ENCODE measurements at regions not wholly inside any gene's neighbourhood (a gene's known extent, or its start where the extent isn't known, plus 50 kb on each side); places are given as distances from the start of the nearest gene placed in this dataset.
A peak's percentile ranks its signal among the peaks of the same experiment; 100 is the strongest.

DNA sequence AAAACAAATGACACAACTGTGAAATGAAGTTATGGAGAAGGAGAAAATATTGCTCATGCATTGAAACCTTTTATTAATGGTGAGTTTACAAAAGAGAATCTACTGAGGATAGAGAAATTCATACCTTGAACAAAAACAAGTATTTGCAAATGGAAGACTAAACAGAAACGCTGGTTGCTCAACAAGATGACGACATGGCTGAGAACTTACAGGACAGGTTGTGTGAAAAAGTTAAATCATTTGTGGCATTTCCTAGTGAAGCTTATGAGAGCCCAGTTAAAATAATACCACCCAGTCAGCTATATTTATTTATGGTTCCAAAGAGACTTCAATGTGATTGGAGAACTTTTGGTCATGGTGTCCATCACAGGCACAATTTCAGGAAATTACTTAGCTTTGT is 148.6 kb upstream of the PKDCC start:
- H3K27me3 Mint-ChIP-seq (ENCODE audit: low read depth) = no peaks in the 10 kb centered on the region

DNA sequence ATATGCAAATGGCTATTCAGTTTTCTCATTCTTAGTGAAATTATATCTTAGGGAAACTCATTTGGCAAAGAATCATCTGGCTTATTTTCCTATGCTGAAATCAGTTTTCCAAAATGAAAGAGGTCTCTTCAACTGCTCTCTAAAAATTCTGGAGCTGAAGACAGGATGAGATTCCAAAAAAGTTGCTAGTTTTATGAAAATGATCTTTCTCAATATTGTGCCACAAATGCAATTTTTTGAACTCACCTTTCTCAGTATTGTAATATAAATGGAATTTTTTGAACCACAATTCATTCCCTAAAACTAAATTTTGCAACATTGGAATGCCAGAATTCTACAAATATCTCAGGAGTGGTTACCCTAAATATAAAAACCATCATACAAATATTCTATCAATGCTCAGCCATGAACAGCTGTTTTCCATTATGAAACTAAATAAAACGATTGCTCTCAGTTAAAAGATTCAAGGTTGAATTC is 147.7 kb upstream of the PKDCC start:
- TF ChIP-seq, protein P1, sequence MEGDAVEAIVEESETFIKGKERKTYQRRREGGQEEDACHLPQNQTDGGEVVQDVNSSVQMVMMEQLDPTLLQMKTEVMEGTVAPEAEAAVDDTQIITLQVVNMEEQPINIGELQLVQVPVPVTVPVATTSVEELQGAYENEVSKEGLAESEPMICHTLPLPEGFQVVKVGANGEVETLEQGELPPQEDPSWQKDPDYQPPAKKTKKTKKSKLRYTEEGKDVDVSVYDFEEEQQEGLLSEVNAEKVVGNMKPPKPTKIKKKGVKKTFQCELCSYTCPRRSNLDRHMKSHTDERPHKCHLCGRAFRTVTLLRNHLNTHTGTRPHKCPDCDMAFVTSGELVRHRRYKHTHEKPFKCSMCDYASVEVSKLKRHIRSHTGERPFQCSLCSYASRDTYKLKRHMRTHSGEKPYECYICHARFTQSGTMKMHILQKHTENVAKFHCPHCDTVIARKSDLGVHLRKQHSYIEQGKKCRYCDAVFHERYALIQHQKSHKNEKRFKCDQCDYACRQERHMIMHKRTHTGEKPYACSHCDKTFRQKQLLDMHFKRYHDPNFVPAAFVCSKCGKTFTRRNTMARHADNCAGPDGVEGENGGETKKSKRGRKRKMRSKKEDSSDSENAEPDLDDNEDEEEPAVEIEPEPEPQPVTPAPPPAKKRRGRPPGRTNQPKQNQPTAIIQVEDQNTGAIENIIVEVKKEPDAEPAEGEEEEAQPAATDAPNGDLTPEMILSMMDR (IDR thresholded peaks at IDR 0.05) = no peak
- Mint-ChIP-seq H3K36me3 (ENCODE audit: low read depth) (no peaks in the 10 kb centered on the region), H3K4me1 (ENCODE audit: low read depth) (peaks cover 87% of the 10 kb centered on the region), H3K27me3 (ENCODE audit: low read depth) (no peaks in the 10 kb centered on the region), H3K27ac (ENCODE audit: unreplicated experiment) (peak overlapping the region; percentile 95), H3K4me3 (ENCODE audit: unreplicated experiment) (no peak overlapping the region), H3K9me3 (ENCODE audit: low read depth) (no peaks in the 10 kb centered on the region)
- DNase-seq (ENCODE audit: low spot score) = no peak

More for the DNA sequence above, 148.6 kb upstream of the PKDCC start:
- no peak overlapping the region for H3K4me3 Mint-ChIP-seq (ENCODE audit: unreplicated experiment)
- DNase-seq (ENCODE audit: low spot score) = no peak
- H3K36me3 Mint-ChIP-seq (ENCODE audit: low read depth) = no peaks in the 10 kb centered on the region
- H3K9me3 Mint-ChIP-seq (ENCODE audit: low read depth) = no peaks in the 10 kb centered on the region
- H3K4me1 Mint-ChIP-seq (ENCODE audit: low read depth) = peaks cover 82% of the 10 kb centered on the region
- TF ChIP-seq, protein P1 (IDR thresholded peaks at IDR 0.05) = no peak
- peak overlapping the region; percentile 95 for H3K27ac Mint-ChIP-seq (ENCODE audit: unreplicated experiment)

DNA sequence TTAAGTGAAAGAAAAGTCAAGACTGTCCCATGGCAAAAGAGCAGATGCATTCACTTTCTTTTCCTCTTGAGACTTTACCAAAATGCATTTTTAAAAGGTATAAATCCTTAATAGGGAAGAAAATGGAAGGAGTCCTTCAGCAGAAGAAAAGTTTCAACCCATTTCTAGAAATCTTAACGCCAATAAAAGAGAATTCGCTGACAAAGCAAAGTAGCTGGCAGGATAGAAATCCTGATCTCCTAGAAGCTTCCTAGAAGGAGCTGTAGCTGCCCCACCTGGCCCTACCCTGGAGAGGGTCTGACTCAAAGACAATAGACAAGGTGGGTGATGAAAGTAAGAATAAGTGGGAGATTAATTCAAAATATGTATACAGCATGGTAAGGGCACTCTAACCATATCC is 144.9 kb upstream of the PKDCC start:
- DNase-seq (ENCODE audit: low spot score) = no peak
- Mint-ChIP-seq H3K27me3 (ENCODE audit: low read depth) (no peaks in the 10 kb centered on the region), H3K27ac (ENCODE audit: unreplicated experiment) (peak overlapping the region; percentile 90), H3K4me3 (ENCODE audit: unreplicated experiment) (no peak overlapping the region), H3K36me3 (ENCODE audit: low read depth) (no peaks in the 10 kb centered on the region), H3K4me1 (ENCODE audit: low read depth) (peaks cover 96% of the 10 kb centered on the region), H3K9me3 (ENCODE audit: low read depth) (no peaks in the 10 kb centered on the region)
- TF ChIP-seq, protein P1 (IDR thresholded peaks at IDR 0.05) = no peak

DNA sequence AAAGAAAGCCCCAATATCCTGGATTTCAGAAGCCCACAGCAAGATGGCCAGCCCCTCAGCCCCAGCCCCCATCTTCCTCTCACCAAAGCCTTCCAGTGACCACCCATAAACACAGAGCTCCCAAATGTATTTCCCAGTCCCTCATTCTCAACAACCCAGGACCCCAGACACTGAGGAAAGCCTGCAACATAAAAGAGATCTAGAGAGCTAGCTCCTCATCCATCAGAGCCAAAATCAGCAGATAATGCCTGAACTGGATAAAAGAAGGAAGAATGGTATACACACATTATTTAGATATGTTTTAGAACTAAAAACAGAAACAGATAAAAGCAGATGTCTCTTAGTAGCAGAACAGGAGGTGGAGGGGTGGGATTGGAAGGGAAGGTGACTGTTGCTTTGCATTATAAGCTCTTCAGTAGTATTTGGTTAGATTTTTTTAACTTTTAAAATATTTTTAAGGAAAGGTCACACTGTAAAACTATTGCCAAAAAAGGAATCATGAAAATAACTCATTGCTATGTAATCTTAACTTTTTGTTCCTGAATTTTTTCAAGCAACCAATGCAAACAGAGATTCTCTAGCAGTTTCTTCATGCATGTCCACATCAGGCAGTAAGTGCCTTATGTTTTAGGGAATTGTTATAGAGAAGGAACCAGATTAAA is 144.2 kb upstream of the PKDCC start:
- H3K27ac Mint-ChIP-seq (ENCODE audit: unreplicated experiment) = peak overlapping the region; percentile 90

DNA sequence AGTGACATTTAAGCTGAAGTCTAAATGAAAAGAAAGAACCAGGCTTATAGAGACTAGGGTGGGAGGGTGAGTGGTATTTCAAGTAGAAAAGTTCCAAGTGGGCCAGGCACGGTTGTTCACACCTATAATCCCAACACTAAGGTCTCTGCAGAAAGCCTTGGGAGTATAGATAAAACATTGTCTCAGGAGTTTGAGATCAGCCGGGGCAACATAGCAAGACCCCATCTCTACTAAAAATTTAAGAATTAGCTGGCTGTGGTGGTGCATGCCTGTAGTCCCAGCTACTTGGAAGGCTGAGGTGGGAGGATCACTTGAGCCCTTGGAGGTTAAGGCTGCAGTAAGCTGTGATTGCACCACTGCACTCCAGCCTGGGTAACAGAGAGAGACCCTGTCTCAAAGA is 143.4 kb upstream of the PKDCC start:
- Mint-ChIP-seq H3K27me3 (ENCODE audit: low read depth) (no peaks in the 10 kb centered on the region), H3K27ac (ENCODE audit: unreplicated experiment) (no peak overlapping the region), H3K4me1 (ENCODE audit: low read depth) (peaks cover 90% of the 10 kb centered on the region), H3K4me3 (ENCODE audit: unreplicated experiment) (no peak overlapping the region), H3K9me3 (ENCODE audit: low read depth) (no peaks in the 10 kb centered on the region), H3K36me3 (ENCODE audit: low read depth) (no peaks in the 10 kb centered on the region)
- DNase-seq (ENCODE audit: low spot score) = no peak
- TF ChIP-seq, protein P1 (IDR thresholded peaks at IDR 0.05) = no peak

More for the DNA sequence above, 144.2 kb upstream of the PKDCC start:
- Mint-ChIP-seq H3K9me3 (ENCODE audit: low read depth) (no peaks in the 10 kb centered on the region), H3K4me1 (ENCODE audit: low read depth) (peaks cover 95% of the 10 kb centered on the region), H3K27me3 (ENCODE audit: low read depth) (no peaks in the 10 kb centered on the region), H3K36me3 (ENCODE audit: low read depth) (no peaks in the 10 kb centered on the region), H3K4me3 (ENCODE audit: unreplicated experiment) (no peak overlapping the region)
- TF ChIP-seq, protein P1 (IDR thresholded peaks at IDR 0.05) = no peak
- DNase-seq (ENCODE audit: low spot score) = no peak

Measured in chondrocyte (in vitro differentiated cells).